ENCODE measurements at regions not wholly inside any gene's neighbourhood (a gene's known extent, or its start where the extent isn't known, plus 50 kb on each side); places are given as distances from the start of the nearest gene placed in this dataset.
A peak's percentile ranks its signal among the peaks of the same experiment; 100 is the strongest.

GRCh38 chrX:27924718-27925117 lies 56.5 kb downstream of the DCAF8L1 start:
- no peak for DNase-seq

DNA sequence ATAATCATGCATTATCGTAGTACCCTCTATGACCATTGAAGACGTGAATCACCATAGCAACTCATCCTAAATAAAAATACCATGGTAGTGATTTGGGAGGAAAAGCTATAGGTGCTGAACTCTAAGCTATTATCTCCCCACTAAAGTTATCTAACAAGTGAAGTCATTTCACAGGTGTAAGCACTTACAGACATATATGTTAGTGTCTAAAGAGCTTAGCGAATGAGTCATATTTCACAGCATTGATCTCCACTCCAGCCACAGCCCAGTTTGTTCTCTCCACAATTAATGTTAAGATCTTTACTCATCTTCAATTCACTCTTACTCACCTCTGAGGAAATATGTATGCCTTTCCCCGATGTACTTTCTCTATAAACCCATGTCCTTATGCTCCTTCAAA lies 57.0 kb downstream of the DCAF8L1 start:
- no peak for DNase-seq

GRCh38 chrX:27918799-27919198 lies 62.5 kb downstream of the DCAF8L1 start:
- no peak for DNase-seq

DNA sequence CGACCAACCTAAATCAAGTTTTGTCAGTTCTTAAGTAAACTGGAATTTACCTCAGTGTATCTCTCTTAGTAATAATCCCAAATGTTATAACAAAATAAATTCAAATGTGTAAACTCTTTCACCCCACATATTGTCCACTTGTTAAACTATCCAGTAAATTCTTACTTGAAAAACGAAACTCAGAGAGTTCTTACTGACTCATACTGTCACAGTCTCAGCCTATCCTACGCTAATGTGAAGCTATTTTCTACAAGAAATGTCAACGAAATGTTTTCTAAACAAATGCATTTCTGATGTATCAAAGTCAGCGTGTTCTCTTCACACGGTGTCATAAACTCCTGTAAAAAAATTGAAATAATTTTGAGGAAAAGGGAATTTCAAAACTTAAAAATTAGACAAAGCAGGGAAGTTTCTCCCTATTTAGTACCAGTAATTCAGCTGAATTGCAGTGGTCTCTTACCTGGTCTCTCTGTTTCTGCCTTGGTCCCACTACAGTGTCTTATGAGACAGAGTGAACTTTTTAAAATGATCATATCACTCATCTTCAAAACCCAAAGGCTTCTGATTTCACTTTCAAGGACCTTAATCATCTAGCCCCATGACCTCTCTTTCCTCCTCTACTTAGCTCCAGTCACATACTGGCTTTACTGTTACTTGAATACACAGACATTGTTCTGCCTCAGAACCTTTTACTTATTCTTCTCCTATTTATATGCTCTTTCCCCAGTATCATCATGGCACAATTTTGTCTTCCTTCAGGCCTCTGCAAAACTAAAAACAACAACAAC lies 63.3 kb downstream of the DCAF8L1 start:
- DNase-seq, result no peak

GRCh38 chrX:27915617-27916016 lies 65.6 kb downstream of the DCAF8L1 start:
- DNase-seq, result peak; percentile 7

DNA sequence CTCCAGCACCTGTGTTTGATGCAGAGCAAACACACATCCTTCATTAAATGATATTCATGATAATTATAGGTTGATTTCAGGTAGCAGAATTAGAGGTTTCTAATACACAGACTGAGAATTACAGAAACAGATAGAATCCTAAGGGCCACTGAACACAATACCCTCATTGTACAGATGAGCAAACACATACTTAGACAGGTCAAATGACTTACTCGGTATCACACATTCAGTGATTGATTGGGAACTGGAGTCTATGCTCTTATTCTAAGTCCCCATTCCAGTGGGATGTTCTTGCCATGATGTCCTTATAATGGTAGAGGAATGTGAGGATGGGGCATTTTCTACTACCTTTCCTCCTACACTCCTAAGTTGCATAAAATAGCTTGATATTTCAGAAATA lies 70.8 kb downstream of the DCAF8L1 start:
- no peak for DNase-seq

DNA sequence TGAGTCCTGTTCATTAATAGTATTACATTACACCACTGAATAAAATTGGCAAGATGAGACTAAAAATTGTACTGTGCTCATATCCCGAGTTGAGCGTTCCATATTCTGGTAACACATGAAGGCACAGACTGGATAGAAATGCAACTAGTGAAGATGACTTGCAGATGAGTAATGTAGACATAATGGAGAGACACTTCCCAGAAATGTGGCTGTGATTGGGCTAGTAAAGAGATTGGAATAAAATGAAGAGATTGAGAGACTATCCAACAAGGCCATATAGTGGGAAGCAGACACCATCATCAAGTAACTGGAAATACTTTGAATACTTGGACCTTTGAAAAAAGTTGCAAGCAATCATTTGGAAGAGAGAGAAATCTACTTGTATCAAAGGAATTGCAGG lies 77.3 kb downstream of the DCAF8L1 start:
- DNase-seq, result no peak

GRCh38 chrX:27893871-27894270 lies 86.1 kb downstream of the MAGEB10 start:
- no peak for DNase-seq

DNA sequence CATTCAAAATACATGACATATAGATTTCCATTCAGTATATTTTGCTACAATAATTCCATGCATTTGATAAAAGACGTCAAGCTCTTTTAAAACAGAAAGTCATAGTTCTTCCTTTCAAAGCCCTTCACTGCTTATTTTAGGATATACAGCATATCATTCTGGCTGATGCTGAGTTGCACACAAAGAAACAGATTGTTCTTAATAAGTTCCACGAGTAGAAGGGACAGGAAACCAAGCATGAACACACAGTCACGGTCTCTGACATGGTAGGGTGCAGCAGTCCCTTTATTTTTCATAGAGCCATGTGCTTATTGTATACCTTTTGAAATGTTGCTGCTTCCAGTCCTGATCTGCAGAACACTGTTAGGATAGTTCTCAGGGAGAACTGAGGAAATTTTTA lies 85.4 kb downstream of the MAGEB10 start:
- DNase-seq, result no peak

GRCh38 chrX:27890611-27891010 lies 82.8 kb downstream of the MAGEB10 start:
- DNase-seq, result no peak

GRCh38 chrX:27889878-27890277 lies 82.1 kb downstream of the MAGEB10 start:
- no peak for DNase-seq

DNA sequence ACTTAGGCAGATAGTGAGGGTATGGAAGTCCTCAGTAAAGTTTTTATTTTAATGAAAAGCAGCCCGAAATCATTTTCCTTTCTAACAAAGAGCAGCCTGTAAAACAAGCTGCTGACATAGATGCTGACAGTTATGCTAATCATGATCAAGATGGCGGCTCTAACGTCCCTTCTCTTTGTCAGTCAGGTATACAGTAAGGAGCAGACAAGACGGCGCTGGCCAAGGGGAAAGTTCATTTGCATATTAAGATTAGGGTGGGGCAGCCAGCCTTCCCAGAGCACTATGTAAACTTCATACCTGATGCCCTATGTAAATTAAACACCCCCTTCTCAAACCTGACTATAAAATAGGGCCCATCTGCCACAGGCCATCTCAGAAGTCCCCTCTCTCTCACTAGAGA lies 76.9 kb downstream of the MAGEB10 start:
- no peak for DNase-seq

GRCh38 chrX:27883468-27884092 lies 75.8 kb downstream of the MAGEB10 start:
- DNase-seq, result no peak

DNA sequence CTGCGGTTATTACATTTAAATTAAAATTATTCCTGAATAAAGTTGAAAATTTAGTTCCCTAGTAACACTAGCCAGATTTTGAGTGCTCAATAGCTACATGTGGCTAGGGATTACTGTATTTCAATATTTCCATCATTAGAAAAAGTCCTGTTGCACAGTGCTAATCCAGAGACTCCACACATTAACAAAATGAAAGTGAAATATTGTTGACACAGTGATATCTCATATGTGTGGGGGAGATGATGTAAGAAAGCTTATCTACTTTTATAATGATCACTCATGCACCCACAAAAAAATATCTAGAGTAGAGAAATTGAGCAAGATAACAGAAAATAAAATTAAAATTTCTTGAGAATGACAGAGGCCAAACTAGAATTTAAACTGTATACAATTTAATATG lies 74.9 kb downstream of the MAGEB10 start:
- no peak for DNase-seq

DNA sequence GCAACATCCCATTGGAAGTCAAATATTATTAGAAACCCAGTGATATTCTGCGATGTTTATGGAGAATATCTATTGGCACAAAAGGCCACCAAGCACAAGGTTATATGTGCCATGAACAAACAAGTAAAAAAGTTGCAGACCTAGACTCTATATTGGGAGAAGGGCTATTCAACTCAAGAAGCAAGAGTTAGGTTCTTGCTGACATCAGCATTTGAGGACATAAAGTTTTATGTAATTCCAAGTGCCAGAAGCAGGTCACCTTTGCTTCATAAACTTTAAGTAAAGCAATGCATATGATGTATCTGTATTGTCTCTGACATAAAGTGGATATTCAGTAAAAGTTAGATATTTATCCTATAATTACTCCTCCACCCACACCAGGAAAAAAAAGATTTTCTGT lies 71.1 kb downstream of the MAGEB10 start:
- DNase-seq, result no peak

Measured in RPMI8226 (cell line).